IMR-90 (cell line): ENCODE measurements at regions not wholly inside any gene's neighbourhood (a gene's known extent, or its start where the extent isn't known, plus 50 kb on each side); places are given as distances from the start of the nearest gene placed in this dataset.
"Not testable (repeated sequence)": the region's sequence is repeated elsewhere in the genome, so short reads cannot be mapped to it uniquely, and the experiment has no call there.

Experiments
- CEBPB ChIP-seq: IDR thresholded peaks from 2 replicates; pipeline ENCODE4 v1.6.1; 2012; ENCODE audit warnings: low read depth, low read length, improper control_type of control experiment
- MXI1 ChIP-seq: IDR thresholded peaks from 2 replicates; pipeline ENCODE4 v1.6.1; 2012; ENCODE audit warnings: low read depth, mild to moderate bottlenecking, low read length, moderate library complexity, borderline replicate concordance
- POLR2A ChIP-seq: IDR thresholded peaks from 2 replicates; pipeline ENCODE4 v1.6.1; 2012; ENCODE audit warnings: mild to moderate bottlenecking, low read depth, low read length
- RCOR1 ChIP-seq: IDR thresholded peaks from 2 replicates; pipeline ENCODE4 v1.6.1; 2012; ENCODE audit warnings: mild to moderate bottlenecking, low read length, improper control_type of control experiment; ENCODE audit not compliant: insufficient replicate concordance
- TF ChIP-seq, protein P1 (sequence below): conservative IDR thresholded peaks from 2 replicates; pipeline ENCODE4 v1.5.1; 2012; ENCODE audit warnings: mild to moderate bottlenecking, low read depth, low read length, improper control_type of control experiment
- TF ChIP-seq, protein P2 (sequence below): fragments of 150-350 bp; IDR thresholded peaks from 2 replicates; pipeline ENCODE4 v1.6.1; 2016; ENCODE audit warnings: low read depth, mild to moderate bottlenecking, low read length, moderate library complexity, borderline replicate concordance

DNA sequence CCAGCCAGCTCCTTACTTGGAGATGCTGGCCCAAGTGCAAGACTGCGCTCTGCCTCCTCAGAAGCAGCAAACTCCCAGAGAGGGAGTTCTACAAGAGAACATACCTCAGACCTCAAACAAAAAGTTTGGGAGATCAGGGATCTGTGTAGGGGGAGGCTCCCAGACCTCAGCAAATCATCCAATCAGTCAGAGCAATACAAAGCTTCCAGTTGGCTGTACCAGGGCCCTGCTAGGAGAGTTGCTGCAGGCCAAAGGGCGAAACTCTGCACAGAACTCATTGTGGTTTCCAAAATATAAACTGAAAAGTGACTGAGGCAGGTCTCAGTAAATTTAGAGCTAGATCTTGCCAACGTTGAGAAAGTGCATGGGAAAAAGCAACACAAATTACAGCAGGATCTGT is 144.3 kb upstream of the NPAP1 start:
- TF ChIP-seq MXI1, POLR2A, RCOR1, CEBPB: not testable (repeated sequence)
- TF ChIP-seq, protein P1, sequence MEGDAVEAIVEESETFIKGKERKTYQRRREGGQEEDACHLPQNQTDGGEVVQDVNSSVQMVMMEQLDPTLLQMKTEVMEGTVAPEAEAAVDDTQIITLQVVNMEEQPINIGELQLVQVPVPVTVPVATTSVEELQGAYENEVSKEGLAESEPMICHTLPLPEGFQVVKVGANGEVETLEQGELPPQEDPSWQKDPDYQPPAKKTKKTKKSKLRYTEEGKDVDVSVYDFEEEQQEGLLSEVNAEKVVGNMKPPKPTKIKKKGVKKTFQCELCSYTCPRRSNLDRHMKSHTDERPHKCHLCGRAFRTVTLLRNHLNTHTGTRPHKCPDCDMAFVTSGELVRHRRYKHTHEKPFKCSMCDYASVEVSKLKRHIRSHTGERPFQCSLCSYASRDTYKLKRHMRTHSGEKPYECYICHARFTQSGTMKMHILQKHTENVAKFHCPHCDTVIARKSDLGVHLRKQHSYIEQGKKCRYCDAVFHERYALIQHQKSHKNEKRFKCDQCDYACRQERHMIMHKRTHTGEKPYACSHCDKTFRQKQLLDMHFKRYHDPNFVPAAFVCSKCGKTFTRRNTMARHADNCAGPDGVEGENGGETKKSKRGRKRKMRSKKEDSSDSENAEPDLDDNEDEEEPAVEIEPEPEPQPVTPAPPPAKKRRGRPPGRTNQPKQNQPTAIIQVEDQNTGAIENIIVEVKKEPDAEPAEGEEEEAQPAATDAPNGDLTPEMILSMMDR = not testable (repeated sequence)
- TF ChIP-seq, protein P2, sequence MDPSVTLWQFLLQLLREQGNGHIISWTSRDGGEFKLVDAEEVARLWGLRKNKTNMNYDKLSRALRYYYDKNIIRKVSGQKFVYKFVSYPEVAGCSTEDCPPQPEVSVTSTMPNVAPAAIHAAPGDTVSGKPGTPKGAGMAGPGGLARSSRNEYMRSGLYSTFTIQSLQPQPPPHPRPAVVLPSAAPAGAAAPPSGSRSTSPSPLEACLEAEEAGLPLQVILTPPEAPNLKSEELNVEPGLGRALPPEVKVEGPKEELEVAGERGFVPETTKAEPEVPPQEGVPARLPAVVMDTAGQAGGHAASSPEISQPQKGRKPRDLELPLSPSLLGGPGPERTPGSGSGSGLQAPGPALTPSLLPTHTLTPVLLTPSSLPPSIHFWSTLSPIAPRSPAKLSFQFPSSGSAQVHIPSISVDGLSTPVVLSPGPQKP = not testable (repeated sequence)
